MM.1S (cell line): ENCODE measurements at regions not wholly inside any gene's neighbourhood (a gene's known extent, or its start where the extent isn't known, plus 50 kb on each side); places are given as distances from the start of the nearest gene placed in this dataset.

Experiments
- EZH2 ChIP-seq: fragments of 300-600 bp; sonication (generic); optimal IDR thresholded peaks from 2 replicates; pipeline ENCODE3; 2017; ENCODE audit warnings: low read depth, mild to moderate bottlenecking, antibody characterized with exemption, low read length, mixed read lengths
- EZH2phosphoT487 ChIP-seq: fragments of 300-600 bp; sonication (generic); IDR thresholded peaks from 2 replicates; pipeline ENCODE4 v1.6.1; 2018; ENCODE audit warnings: antibody characterized with exemption, low read length

GRCh38 chr6:40319124-40319523 is 268.0 kb downstream of the LRFN2 start:
- no peak for TF ChIP-seq EZH2phosphoT487
- no peak for TF ChIP-seq EZH2
